A673 (cell line): ENCODE measurements at regions not wholly inside any gene's neighbourhood (a gene's known extent, or its start where the extent isn't known, plus 50 kb on each side); places are given as distances from the start of the nearest gene placed in this dataset.

Experiments
- BruUV-seq: library from RNA; stranded (reverse); fragments of 400-500 nt; replicated peaks from 2 replicates; lab custom pipeline; 2021; lab: Mats Ljungman, UMichigan
- CTCF ChIA-PET: fragments of 300-600 bp; sonication (Branson Sonifier 250); formaldehyde crosslinking; loops from one replicate; lab custom pipeline; 2022; ENCODE audit warnings: antibody characterized with exemption; lab: Charles Lee
- POLR2A ChIA-PET: fragments of 300-600 bp; sonication (Branson Sonifier 250); formaldehyde crosslinking; loops from one replicate; lab custom pipeline; 2022; ENCODE audit warnings: antibody characterized with exemption; ENCODE audit not compliant: low non-redundant PET; lab: Charles Lee
- DNase-seq: peaks from one replicate; pipeline ENCODE4 v3.0.0-alpha.2; 2015; ENCODE audit warnings: low spot score
- H3K27ac ChIP-seq: fragments of 200-600 bp; sonication (generic); 2 replicates; pipeline ENCODE4 v1.5.1; 2016; ENCODE audit warnings: mixed run types, low read depth, mild to moderate bottlenecking, mixed read lengths, antibody characterized with exemption, low read length; ENCODE audit not compliant: poor library complexity, severe bottlenecking
- H3K27me3 ChIP-seq: fragments of 200-600 bp; sonication (generic); replicated peaks from 2 replicates; pipeline ENCODE4 v1.6.1; 2017; ENCODE audit warnings: mixed run types, low read depth, mild to moderate bottlenecking, mixed read lengths, antibody characterized with exemption, low read length; ENCODE audit not compliant: insufficient read depth, poor library complexity
- H3K36me3 ChIP-seq: fragments of 200-600 bp; sonication (generic); 2 replicates; pipeline ENCODE4 v1.6.1; 2016; ENCODE audit warnings: mixed run types, mild to moderate bottlenecking, mixed read lengths, antibody characterized with exemption, low read length; ENCODE audit not compliant: insufficient read depth, poor library complexity, severe bottlenecking
- H3K4me1 ChIP-seq: fragments of 200-600 bp; sonication (generic); 2 replicates; pipeline ENCODE4 v1.6.1; 2017; ENCODE audit warnings: mixed run types, mild to moderate bottlenecking, mixed read lengths, antibody characterized with exemption, low read length; ENCODE audit not compliant: insufficient read depth, poor library complexity, severe bottlenecking
- H3K4me3 ChIP-seq: fragments of 200-600 bp; sonication (generic); 2 replicates; pipeline ENCODE4 v1.5.1; 2016; ENCODE audit warnings: low read depth, mixed run types, mild to moderate bottlenecking, mixed read lengths, low read length; ENCODE audit not compliant: poor library complexity, severe bottlenecking
- H3K9me3 ChIP-seq: fragments of 200-600 bp; sonication (generic); 2 replicates; pipeline ENCODE4 v1.6.1; 2016; ENCODE audit warnings: mixed run types, low read depth, mild to moderate bottlenecking, mixed read lengths, antibody characterized with exemption, low read length; ENCODE audit not compliant: poor library complexity, severe bottlenecking
- CTCF ChIP-seq: fragments of 300-800, 200-600 bp; sonication (generic); conservative IDR thresholded peaks from 2 replicates; pipeline ENCODE4 v1.5.1; 2017; ENCODE audit warnings: low read depth, mild to moderate bottlenecking, antibody characterized with exemption, low read length, moderate library complexity, mixed read lengths
- EZH2 ChIP-seq: fragments of 200-600 bp; sonication (generic); IDR thresholded peaks from 2 replicates; pipeline ENCODE4 v1.6.1; 2017; ENCODE audit warnings: borderline replicate concordance, low read depth, mild to moderate bottlenecking, mixed read lengths, antibody characterized with exemption, low read length; ENCODE audit not compliant: poor library complexity, severe bottlenecking
- intact Hi-C: fragments of 100-400 bp; cut with micrococcal nuclease; formaldehyde crosslinking; loops from one replicate; pipeline ENCODE4 v1.10.0; 2022; ENCODE audit not compliant: unreplicated experiment

- ChIA-PET CTCF (interaction anchor here (0.9 to 1.4 kb wide), 3 partner anchors 35 to 329 kb away, joined by 3 to 7 read pairs (median 5); partner anchors contain the start of gene IVNS1ABP), POLR2A (interaction anchor here (0.6 to 1.0 kb wide), 3 partner anchors 18 to 329 kb away, joined by 3 to 18 read pairs (median 10); partner anchors contain the start of gene IVNS1ABP)
- H3K27ac ChIP-seq: peak overlapping the region; percentile 88
- no peaks in the 10 kb centered on the region for H3K36me3 ChIP-seq
- intact Hi-C loops: no loop called here
- H3K4me3 ChIP-seq: peak overlapping the region; percentile 9
- no peaks in the 10 kb centered on the region for H3K27me3 ChIP-seq
- peaks cover 40% of the 10 kb centered on the region for H3K4me1 ChIP-seq
- TF ChIP-seq EZH2: no peak
- no peak for TF ChIP-seq CTCF
- no TSS peak for BruUV-seq
- peak; percentile 72 for DNase-seq
- peaks cover 17% of the 10 kb centered on the region for H3K9me3 ChIP-seq
Measured at GRCh38 chr1:185645686-185646085, 88.5 kb upstream of the HMCN1 start.

GRCh38 chr1:185645162-185645640, 89.0 kb upstream of the HMCN1 start:
- ChIA-PET CTCF (interaction anchor here (0.9 kb wide), 1 partner anchor 50 kb away, joined by 3 read pairs; no protein-coding TSS in a partner anchor), POLR2A (no interaction called here)
- Histone ChIP-seq H3K27ac (peak overlapping the region; percentile 88), H3K9me3 (peaks cover 17% of the 10 kb centered on the region), H3K27me3 (no peaks in the 10 kb centered on the region), H3K36me3 (no peaks in the 10 kb centered on the region), H3K4me3 (no peak overlapping the region), H3K4me1 (peaks cover 36% of the 10 kb centered on the region)
- no TSS peak for BruUV-seq
- intact Hi-C loops: no loop called here
- TF ChIP-seq CTCF (no peak), EZH2 (no peak)
- peak; percentile 72 for DNase-seq

- Histone ChIP-seq H3K9me3 (peaks cover 17% of the 10 kb centered on the region), H3K4me3 (no peak overlapping the region), H3K36me3 (no peaks in the 10 kb centered on the region), H3K4me1 (peaks cover 33% of the 10 kb centered on the region), H3K27ac (peak overlapping the region; percentile 88), H3K27me3 (no peaks in the 10 kb centered on the region)
- CTCF ChIA-PET: no interaction called here
- intact Hi-C loops: no loop called here
- POLR2A ChIA-PET: no interaction called here
- no TSS peak for BruUV-seq
- TF ChIP-seq CTCF: no peak
- TF ChIP-seq EZH2: no peak
- DNase-seq: no peak
Measured at GRCh38 chr1:185644531-185644930, 89.7 kb upstream of the HMCN1 start.
